CD14-positive monocyte (primary cell): ENCODE measurements at regions not wholly inside any gene's neighbourhood (a gene's known extent, or its start where the extent isn't known, plus 50 kb on each side); places are given as distances from the start of the nearest gene placed in this dataset.
A peak's percentile ranks its signal among the peaks of the same experiment; 100 is the strongest.

Experiments
- DNase-seq, 3 donors: peaks; one replicate each; pipeline ENCODE4 v3.0.0-alpha.2; 2011 to 2022
- H2AFZ ChIP-seq: 2 replicates; pipeline ENCODE4 v1.6.0; 2012; ENCODE audit warnings: mild to moderate bottlenecking, low read depth, low read length, inconsistent platforms; ENCODE audit not compliant: insufficient read depth, poor library complexity, severe bottlenecking
- H3K27ac ChIP-seq, 2 donors: 1 replicate in 1 of 2; 2 replicates in 1 of 2; pipeline ENCODE4 v1.5.1; 2012 to 2013; ENCODE audit warnings: low read length in 2 of 2, control low read depth in 1 of 2, inconsistent platforms in 1 of 2, low read depth in 1 of 2, mild to moderate bottlenecking in 1 of 2
- H3K27me3 ChIP-seq, 2 donors: one replicate each; pipeline versions ENCODE4 v1.6.0 to v1.6.1; 2011 to 2013; ENCODE audit warnings: low read length in 2 of 2; ENCODE audit not compliant: control insufficient read depth in 2 of 2, insufficient read depth in 2 of 2
- H3K36me3 ChIP-seq, 2 donors: replicated peaks in 1 of 2; 1 replicate in 1 of 2; 2 replicates in 1 of 2; pipeline versions ENCODE4 v1.5.1 to v1.6.1; 2012 to 2013; ENCODE audit warnings: low read length in 2 of 2, control low read depth in 1 of 2, inconsistent platforms in 1 of 2, mild to moderate bottlenecking in 1 of 2; ENCODE audit not compliant: insufficient read depth in 2 of 2, control insufficient read depth in 1 of 2
- H3K4me1 ChIP-seq, 2 donors: 1 replicate in 1 of 2; 2 replicates in 1 of 2; pipeline versions ENCODE4 v1.5.1 to v1.6.1; 2012 to 2013; ENCODE audit warnings: low read length in 2 of 2, control low read depth in 1 of 2, inconsistent platforms in 1 of 2, mild to moderate bottlenecking in 1 of 2, moderate library complexity in 1 of 2; ENCODE audit not compliant: insufficient read depth in 2 of 2, control insufficient read depth in 1 of 2
- H3K4me2 ChIP-seq: replicated peaks from 2 replicates; pipeline ENCODE3; 2012; ENCODE audit warnings: low read length, moderate library complexity, mild to moderate bottlenecking; ENCODE audit not compliant: poor library complexity, severe bottlenecking; ENCODE audit errors: extremely low read depth
- H3K4me3 ChIP-seq, 3 experiments: fragments of 200-600 bp in 1 of 3; sonication (generic) in 1 of 3; replicated peaks in 1 of 3; 1 replicate in 2 of 3; 2 replicates in 1 of 3; pipeline ENCODE4 v1.5.1; 2011 to 2013; ENCODE audit warnings: low read length in 3 of 3, mild to moderate bottlenecking in 3 of 3, control low read depth in 2 of 3, low read depth in 2 of 3, inconsistent platforms in 1 of 3, moderate library complexity in 1 of 3
- H3K79me2 ChIP-seq: 2 replicates; pipeline ENCODE4 v1.6.0; 2012; ENCODE audit warnings: mild to moderate bottlenecking, control low read depth, inconsistent platforms, low read length, moderate library complexity; ENCODE audit not compliant: insufficient read depth
- H3K9ac ChIP-seq: 2 replicates; pipeline ENCODE4 v1.6.0; 2017; ENCODE audit warnings: low read length, mild to moderate bottlenecking; ENCODE audit not compliant: insufficient read depth, poor library complexity, severe bottlenecking
- H3K9me3 ChIP-seq, 2 donors: replicated peaks in 1 of 2; 1 replicate in 1 of 2; 2 replicates in 1 of 2; pipeline versions ENCODE4 v1.5.1 to v1.6.1; 2012 to 2013; ENCODE audit warnings: low read length in 2 of 2, control low read depth in 1 of 2; ENCODE audit not compliant: control insufficient read depth in 1 of 2, insufficient read depth in 1 of 2
- H4K20me1 ChIP-seq: 2 replicates; pipeline ENCODE4 v1.6.0; 2012; ENCODE audit warnings: mild to moderate bottlenecking, low read length, control low read depth, moderate library complexity; ENCODE audit not compliant: insufficient read depth
- H3K27ac Mint-ChIP-seq, 7 donors: one replicate each; pipeline ENCODE4 v1.8.0; 2020; ENCODE audit warnings: mild to moderate bottlenecking in 7 of 7, mixed read lengths in 7 of 7, moderate library complexity in 6 of 7, inconsistent platforms in 2 of 7
- H3K27me3 Mint-ChIP-seq, 3 donors: one replicate each; pipeline ENCODE4 v1.8.0; 2021 to 2022; ENCODE audit warnings: low read depth in 3 of 3, mild to moderate bottlenecking in 3 of 3, mixed read lengths in 3 of 3, moderate library complexity in 3 of 3, inconsistent platforms in 1 of 3
- H3K36me3 Mint-ChIP-seq, 2 donors: one replicate each; pipeline ENCODE4 v1.8.0; 2020; ENCODE audit warnings: mixed read lengths in 2 of 2, inconsistent platforms in 1 of 2, mild to moderate bottlenecking in 1 of 2
- H3K4me1 Mint-ChIP-seq: one replicate; pipeline ENCODE4 v1.8.0; 2020; ENCODE audit warnings: mild to moderate bottlenecking, mixed read lengths
- H3K4me3 Mint-ChIP-seq, 2 donors: one replicate each; pipeline ENCODE4 v1.8.0; 2020; ENCODE audit warnings: mild to moderate bottlenecking in 2 of 2, mixed read lengths in 2 of 2, moderate library complexity in 1 of 2
- H3K9me3 Mint-ChIP-seq, 7 donors: one replicate each; pipeline ENCODE4 v1.8.0; 2020 to 2022; ENCODE audit warnings: mixed read lengths in 7 of 7, mild to moderate bottlenecking in 6 of 7, moderate library complexity in 6 of 7, inconsistent platforms in 2 of 7
- CTCF ChIP-seq: fragments of 200-600 bp; IDR thresholded peaks from one replicate; pipeline ENCODE4 v1.8.0; 2022; ENCODE audit warnings: antibody characterized with exemption, mild to moderate bottlenecking
- WGBS: methylation state at CpG from one replicate; pipeline ENCODE4 v1.1.5; 2013; ENCODE audit warnings: missing lambda C conversion rate; ENCODE audit not compliant: insufficient coverage; 5-methylcytosine and 5-hydroxymethylcytosine counted together
- intact Hi-C, 2 donors: fragments of 100-400 bp; cut with micrococcal nuclease; formaldehyde crosslinking; loops; one replicate each; pipeline versions ENCODE4 v1.15.0 to v1.15.1; 2023

- no peak for TF ChIP-seq CTCF
- peaks cover 3 to 13% (median 7%) of the 10 kb centered on the region in 7 donors for H3K9me3 Mint-ChIP-seq
Observed at GRCh38 chr2:215731108-215731658, 282.2 kb downstream of the MREG start.

GRCh38 chr2:215729985-215730620, 283.2 kb downstream of the MREG start:
- Histone ChIP-seq H3K36me3 (no peaks in the 10 kb centered on the region), H3K4me1 (peaks cover 34 to 47% of the 10 kb centered on the region in 2 donors), H3K4me2 (no peak overlapping the region), H3K4me3 (no peak overlapping the region), H3K9ac (no peak overlapping the region), H3K27me3 (no peaks in the 10 kb centered on the region), H2AFZ (no peak overlapping the region), H3K27ac (peak overlapping the region in 1 of 2 donors; percentile 86), H3K79me2 (no peaks in the 10 kb centered on the region), H4K20me1 (no peaks in the 10 kb centered on the region), H3K9me3 (no peaks in the 10 kb centered on the region)
- TF ChIP-seq CTCF: no peak
- no peak for DNase-seq
- Mint-ChIP-seq H3K27ac (peak overlapping the region in 4 of 7 donors; percentile 87 to 96 (median 93)), H3K4me3 (no peak overlapping the region), H3K27me3 (peaks cover 0 to 2% (median 0%) of the 10 kb centered on the region in 3 donors), H3K36me3 (peaks cover 3 to 4% of the 10 kb centered on the region in 2 donors), H3K9me3 (peaks cover 3 to 13% (median 7%) of the 10 kb centered on the region in 7 donors), H3K4me1 (peaks cover 40% of the 10 kb centered on the region)
- no CpG with 5 or more reads among the region's 5 CpGs for WGBS
- intact Hi-C loops: loop anchor here in 1 of 2 donors (5.0 to 10.0 kb wide), 2 partner anchors 48 to 55 kb away; no protein-coding TSS in a partner anchor

More at GRCh38 chr2:215731108-215731658, 282.2 kb downstream of the MREG start:
- Histone ChIP-seq H3K9ac (no peak overlapping the region), H3K27me3 (no peaks in the 10 kb centered on the region), H3K4me1 (peaks cover 34 to 42% of the 10 kb centered on the region in 2 donors), H4K20me1 (no peaks in the 10 kb centered on the region), H3K9me3 (no peaks in the 10 kb centered on the region), H3K4me3 (no peak overlapping the region), H3K79me2 (no peaks in the 10 kb centered on the region), H3K27ac (no peak overlapping the region), H3K36me3 (no peaks in the 10 kb centered on the region), H3K4me2 (no peak overlapping the region), H2AFZ (no peak overlapping the region)
- H3K27me3 Mint-ChIP-seq: peaks cover 0 to 2% (median 0%) of the 10 kb centered on the region in 3 donors
- peaks cover 32% of the 10 kb centered on the region for H3K4me1 Mint-ChIP-seq
- H3K27ac Mint-ChIP-seq: no peak overlapping the region
- no peak for DNase-seq
- intact Hi-C loops: loop anchor here in 1 of 2 donors (10.0 kb wide), 1 partner anchor 54 kb away; no protein-coding TSS in a partner anchor
- peaks cover 3 to 4% of the 10 kb centered on the region in 2 donors for H3K36me3 Mint-ChIP-seq
- peak overlapping the region in 1 of 2 donors; percentile 24 for H3K4me3 Mint-ChIP-seq
- WGBS: 100% methylated on average over 1 of the region's 5 CpGs
